ENCODE measurements at regions not wholly inside any gene's neighbourhood (a gene's known extent, or its start where the extent isn't known, plus 50 kb on each side); places are given as distances from the start of the nearest gene placed in this dataset.

GRCh38 chr2:60070196-60070595, 483.3 kb downstream of the BCL11A start:
- Histone ChIP-seq H3K9ac (ENCODE audit: low read length) (no peak overlapping the region), H4K20me1 (ENCODE audit: insufficient read depth, low read length) (no peaks in the 10 kb centered on the region), H3K4me3 (ENCODE audit: low read length) (no peak overlapping the region), H3K4me2 (ENCODE audit: low read length) (0 out of 2 replicates have a peak overlapping the region, but pooled peaks have one; percentile 4), H3K27ac (ENCODE audit: low read length) (no peak overlapping the region), H3K27me3 (ENCODE audit: low read depth, low read length) (no peaks in the 10 kb centered on the region), H3K36me3 (replicated peaks; ENCODE audit: low read depth, low read length) (no peaks in the 10 kb centered on the region), H3K4me1 (ENCODE audit: low read length) (peaks cover 42% of the 10 kb centered on the region), H3K9me3 (ENCODE audit: insufficient read depth, low read length) (no peaks in the 10 kb centered on the region), H3K79me2 (ENCODE audit: low read length) (no peaks in the 10 kb centered on the region), H2AFZ (ENCODE audit: low read depth, low read length) (no peak overlapping the region)
- no peak for TF ChIP-seq EZH2phosphoT487 (IDR thresholded peaks at IDR 0.05; ENCODE audit: low read depth)
- TF ChIP-seq, protein P1, sequence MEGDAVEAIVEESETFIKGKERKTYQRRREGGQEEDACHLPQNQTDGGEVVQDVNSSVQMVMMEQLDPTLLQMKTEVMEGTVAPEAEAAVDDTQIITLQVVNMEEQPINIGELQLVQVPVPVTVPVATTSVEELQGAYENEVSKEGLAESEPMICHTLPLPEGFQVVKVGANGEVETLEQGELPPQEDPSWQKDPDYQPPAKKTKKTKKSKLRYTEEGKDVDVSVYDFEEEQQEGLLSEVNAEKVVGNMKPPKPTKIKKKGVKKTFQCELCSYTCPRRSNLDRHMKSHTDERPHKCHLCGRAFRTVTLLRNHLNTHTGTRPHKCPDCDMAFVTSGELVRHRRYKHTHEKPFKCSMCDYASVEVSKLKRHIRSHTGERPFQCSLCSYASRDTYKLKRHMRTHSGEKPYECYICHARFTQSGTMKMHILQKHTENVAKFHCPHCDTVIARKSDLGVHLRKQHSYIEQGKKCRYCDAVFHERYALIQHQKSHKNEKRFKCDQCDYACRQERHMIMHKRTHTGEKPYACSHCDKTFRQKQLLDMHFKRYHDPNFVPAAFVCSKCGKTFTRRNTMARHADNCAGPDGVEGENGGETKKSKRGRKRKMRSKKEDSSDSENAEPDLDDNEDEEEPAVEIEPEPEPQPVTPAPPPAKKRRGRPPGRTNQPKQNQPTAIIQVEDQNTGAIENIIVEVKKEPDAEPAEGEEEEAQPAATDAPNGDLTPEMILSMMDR (IDR thresholded peaks at IDR 0.05; ENCODE audit: low read depth, low read length) = no peak

DNA sequence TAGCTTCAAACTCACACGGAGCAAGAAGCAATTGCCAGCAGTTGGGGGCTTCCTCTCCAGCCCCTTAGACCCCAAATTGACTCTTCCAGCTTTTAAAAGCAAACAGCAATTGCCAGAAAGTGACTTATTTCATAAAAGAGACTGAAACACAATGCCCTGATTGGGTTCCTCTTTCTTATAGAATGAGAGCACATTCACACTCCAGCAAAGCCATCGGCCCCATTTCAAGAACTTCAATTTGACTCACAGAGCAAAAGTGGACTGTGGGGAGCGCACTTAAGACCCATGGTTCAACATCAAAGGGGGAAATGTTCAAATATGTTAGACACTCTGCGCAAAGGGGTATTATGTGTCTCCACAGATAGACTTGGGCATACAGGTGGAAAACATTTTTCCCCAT, 484.7 kb downstream of the BCL11A start:
- Histone ChIP-seq H3K4me2 (ENCODE audit: low read length) (peak overlapping the region; percentile 46), H2AFZ (ENCODE audit: low read depth, low read length) (peak overlapping the region; percentile 1; the same call in 1 of the 2 replicates), H3K4me1 (ENCODE audit: low read length) (peaks cover 51% of the 10 kb centered on the region), H3K79me2 (ENCODE audit: low read length) (no peaks in the 10 kb centered on the region), H3K9me3 (ENCODE audit: insufficient read depth, low read length) (no peaks in the 10 kb centered on the region), H4K20me1 (ENCODE audit: insufficient read depth, low read length) (no peaks in the 10 kb centered on the region), H3K36me3 (replicated peaks; ENCODE audit: low read depth, low read length) (no peaks in the 10 kb centered on the region), H3K27ac (ENCODE audit: low read length) (peak overlapping the region; percentile 47; the same call in 1 of the 2 replicates), H3K9ac (ENCODE audit: low read length) (no peak overlapping the region), H3K27me3 (ENCODE audit: low read depth, low read length) (no peaks in the 10 kb centered on the region), H3K4me3 (ENCODE audit: low read length) (no peak overlapping the region)
- no peak for TF ChIP-seq EZH2phosphoT487 (IDR thresholded peaks at IDR 0.05; ENCODE audit: low read depth)
- TF ChIP-seq, protein P1 (IDR thresholded peaks at IDR 0.05; ENCODE audit: low read depth, low read length) = no peak

DNA sequence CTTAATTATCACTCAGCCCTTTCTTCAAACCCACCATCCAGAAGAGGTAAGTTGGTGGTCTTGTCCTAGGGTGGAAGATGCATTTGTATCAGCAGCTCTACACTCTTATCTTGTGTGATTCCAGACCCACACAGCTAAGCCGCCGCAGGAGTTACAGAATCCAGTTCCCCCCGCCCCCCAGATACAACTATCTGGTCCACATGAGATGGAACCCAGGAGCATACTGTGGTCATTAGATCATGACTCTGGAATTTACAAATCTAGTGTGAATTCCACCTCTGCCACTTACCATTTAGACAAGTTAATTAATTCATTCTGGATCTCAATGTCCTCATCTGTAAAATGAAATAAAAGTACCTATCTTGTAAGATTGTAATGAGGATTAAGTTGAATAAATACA, 486.4 kb downstream of the BCL11A start:
- Histone ChIP-seq H3K4me1 (ENCODE audit: low read length) (peaks cover 66% of the 10 kb centered on the region), H3K9me3 (ENCODE audit: insufficient read depth, low read length) (no peaks in the 10 kb centered on the region), H3K4me2 (ENCODE audit: low read length) (peak overlapping the region; percentile 46), H2AFZ (ENCODE audit: low read depth, low read length) (no peak overlapping the region), H4K20me1 (ENCODE audit: insufficient read depth, low read length) (no peaks in the 10 kb centered on the region), H3K27ac (ENCODE audit: low read length) (peak overlapping the region; percentile 47), H3K27me3 (ENCODE audit: low read depth, low read length) (no peaks in the 10 kb centered on the region), H3K79me2 (ENCODE audit: low read length) (no peaks in the 10 kb centered on the region), H3K4me3 (ENCODE audit: low read length) (no peak overlapping the region), H3K9ac (ENCODE audit: low read length) (peak overlapping the region; percentile 9; the same call in 1 of the 2 replicates), H3K36me3 (replicated peaks; ENCODE audit: low read depth, low read length) (no peaks in the 10 kb centered on the region)
- TF ChIP-seq EZH2phosphoT487 (IDR thresholded peaks at IDR 0.05; ENCODE audit: low read depth) = no peak
- TF ChIP-seq, protein P1 (IDR thresholded peaks at IDR 0.05; ENCODE audit: low read depth, low read length) = no peak

GRCh38 chr2:60066096-60066839, 487.2 kb downstream of the BCL11A start:
- H3K27ac ChIP-seq (ENCODE audit: low read length) = peak overlapping the region; percentile 47; the same call in 1 of the 2 replicates
- no peaks in the 10 kb centered on the region for H3K79me2 ChIP-seq (ENCODE audit: low read length)
- TF ChIP-seq, protein P1 (IDR thresholded peaks at IDR 0.05; ENCODE audit: low read depth, low read length) = no peak
- no peak for TF ChIP-seq EZH2phosphoT487 (IDR thresholded peaks at IDR 0.05; ENCODE audit: low read depth)

More at GRCh38 chr2:60066096-60066839, 487.2 kb downstream of the BCL11A start:
- Histone ChIP-seq H3K4me3 (ENCODE audit: low read length) (no peak overlapping the region), H4K20me1 (ENCODE audit: insufficient read depth, low read length) (no peaks in the 10 kb centered on the region), H3K36me3 (replicated peaks; ENCODE audit: low read depth, low read length) (no peaks in the 10 kb centered on the region), H3K4me2 (ENCODE audit: low read length) (no peak overlapping the region), H3K4me1 (ENCODE audit: low read length) (peaks cover 71% of the 10 kb centered on the region), H2AFZ (ENCODE audit: low read depth, low read length) (no peak overlapping the region), H3K9ac (ENCODE audit: low read length) (no peak overlapping the region), H3K9me3 (ENCODE audit: insufficient read depth, low read length) (no peaks in the 10 kb centered on the region), H3K27me3 (ENCODE audit: low read depth, low read length) (no peaks in the 10 kb centered on the region)

All from OCI-LY3 (cell line).